ENCODE measurements at regions not wholly inside any gene's neighbourhood (a gene's known extent, or its start where the extent isn't known, plus 50 kb on each side); places are given as distances from the start of the nearest gene placed in this dataset.

DNA sequence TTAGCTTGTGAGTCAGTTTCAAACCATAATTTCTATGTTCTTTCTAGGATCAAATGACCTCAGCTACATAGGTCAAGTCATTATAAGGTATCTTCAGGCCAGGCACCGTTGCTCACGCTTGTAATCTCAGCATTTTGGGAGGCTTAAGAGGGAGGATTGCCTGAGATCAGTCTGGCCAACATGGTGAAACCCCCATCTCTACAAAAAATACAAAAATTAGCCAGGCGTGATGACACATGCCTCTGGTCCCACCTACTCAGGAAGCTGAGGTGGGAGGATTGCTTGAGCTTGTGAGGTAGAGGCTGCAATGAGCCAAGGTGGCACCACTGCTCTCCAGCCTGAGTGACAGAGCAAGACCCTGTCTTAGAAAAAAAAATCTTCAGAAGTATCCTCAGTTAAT is 362.3 kb downstream of the GATA3 start:
- no peaks in the 10 kb centered on the region for H3K27me3 ChIP-seq (replicated peaks in 1 of 2; ENCODE audit: control insufficient read depth in 2 of 2, insufficient read depth in 2 of 2, low read length in 1 of 2)
- FAIRE-seq (no peak), ATAC-seq (peak; percentile 29), DNase-seq (ENCODE audit: low read depth, low spot score) (no peak)
- H3K4me3 ChIP-seq, result no peak overlapping the region
- H3K9ac ChIP-seq (ENCODE audit: control insufficient read depth, insufficient read depth, low read length), result no peak overlapping the region
- TF ChIP-seq POLR2A (IDR thresholded peaks at IDR 0.05; ENCODE audit: low read depth, low read length) (no peak), WRNIP1 (IDR thresholded peaks at IDR 0.05; ENCODE audit: borderline replicate concordance, low read depth, low read length) (no peak), JUNB (IDR thresholded peaks at IDR 0.05) (no peak), RAD51 (IDR thresholded peaks at IDR 0.05) (no peak), ESRRA (IDR thresholded peaks at IDR 0.05; ENCODE audit: low read length) (no peak), SUZ12 (IDR thresholded peaks at IDR 0.05; ENCODE audit: unreplicated experiment) (no peak)
- TF ChIP-seq, protein P1, sequence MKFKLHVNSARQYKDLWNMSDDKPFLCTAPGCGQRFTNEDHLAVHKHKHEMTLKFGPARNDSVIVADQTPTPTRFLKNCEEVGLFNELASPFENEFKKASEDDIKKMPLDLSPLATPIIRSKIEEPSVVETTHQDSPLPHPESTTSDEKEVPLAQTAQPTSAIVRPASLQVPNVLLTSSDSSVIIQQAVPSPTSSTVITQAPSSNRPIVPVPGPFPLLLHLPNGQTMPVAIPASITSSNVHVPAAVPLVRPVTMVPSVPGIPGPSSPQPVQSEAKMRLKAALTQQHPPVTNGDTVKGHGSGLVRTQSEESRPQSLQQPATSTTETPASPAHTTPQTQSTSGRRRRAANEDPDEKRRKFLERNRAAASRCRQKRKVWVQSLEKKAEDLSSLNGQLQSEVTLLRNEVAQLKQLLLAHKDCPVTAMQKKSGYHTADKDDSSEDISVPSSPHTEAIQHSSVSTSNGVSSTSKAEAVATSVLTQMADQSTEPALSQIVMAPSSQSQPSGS (IDR thresholded peaks at IDR 0.05; ENCODE audit: low read length), result no peak
- TF ChIP-seq, protein P2, sequence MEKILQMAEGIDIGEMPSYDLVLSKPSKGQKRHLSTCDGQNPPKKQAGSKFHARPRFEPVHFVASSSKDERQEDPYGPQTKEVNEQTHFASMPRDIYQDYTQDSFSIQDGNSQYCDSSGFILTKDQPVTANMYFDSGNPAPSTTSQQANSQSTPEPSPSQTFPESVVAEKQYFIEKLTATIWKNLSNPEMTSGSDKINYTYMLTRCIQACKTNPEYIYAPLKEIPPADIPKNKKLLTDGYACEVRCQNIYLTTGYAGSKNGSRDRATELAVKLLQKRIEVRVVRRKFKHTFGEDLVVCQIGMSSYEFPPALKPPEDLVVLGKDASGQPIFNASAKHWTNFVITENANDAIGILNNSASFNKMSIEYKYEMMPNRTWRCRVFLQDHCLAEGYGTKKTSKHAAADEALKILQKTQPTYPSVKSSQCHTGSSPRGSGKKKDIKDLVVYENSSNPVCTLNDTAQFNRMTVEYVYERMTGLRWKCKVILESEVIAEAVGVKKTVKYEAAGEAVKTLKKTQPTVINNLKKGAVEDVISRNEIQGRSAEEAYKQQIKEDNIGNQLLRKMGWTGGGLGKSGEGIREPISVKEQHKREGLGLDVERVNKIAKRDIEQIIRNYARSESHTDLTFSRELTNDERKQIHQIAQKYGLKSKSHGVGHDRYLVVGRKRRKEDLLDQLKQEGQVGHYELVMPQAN (conservative IDR thresholded peaks at IDR 0.05), result no peak
- TF ChIP-seq, protein P3, sequence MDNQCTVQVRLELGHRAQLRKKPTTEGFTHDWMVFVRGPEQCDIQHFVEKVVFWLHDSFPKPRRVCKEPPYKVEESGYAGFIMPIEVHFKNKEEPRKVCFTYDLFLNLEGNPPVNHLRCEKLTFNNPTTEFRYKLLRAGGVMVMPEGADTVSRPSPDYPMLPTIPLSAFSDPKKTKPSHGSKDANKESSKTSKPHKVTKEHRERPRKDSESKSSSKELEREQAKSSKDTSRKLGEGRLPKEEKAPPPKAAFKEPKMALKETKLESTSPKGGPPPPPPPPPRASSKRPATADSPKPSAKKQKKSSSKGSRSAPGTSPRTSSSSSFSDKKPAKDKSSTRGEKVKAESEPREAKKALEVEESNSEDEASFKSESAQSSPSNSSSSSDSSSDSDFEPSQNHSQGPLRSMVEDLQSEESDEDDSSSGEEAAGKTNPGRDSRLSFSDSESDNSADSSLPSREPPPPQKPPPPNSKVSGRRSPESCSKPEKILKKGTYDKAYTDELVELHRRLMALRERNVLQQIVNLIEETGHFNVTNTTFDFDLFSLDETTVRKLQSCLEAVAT (IDR thresholded peaks at IDR 0.05), result no peak
- no peaks in the 10 kb centered on the region for H4K20me1 ChIP-seq (ENCODE audit: control insufficient read depth, insufficient read depth)
- ChIA-PET SMC1A (ENCODE audit: uncharacterized antibody, unreplicated experiment) (interaction anchor here (1.5 kb wide), 1 partner anchor 13 kb away, joined by 3 read pairs; no protein-coding TSS in a partner anchor), CTCF (no interaction called here), POLR2A (no interaction called here), RAD21 (ENCODE audit: unreplicated experiment) (no interaction called here)
- no peaks in the 10 kb centered on the region for H3K36me3 ChIP-seq (ENCODE audit: control insufficient read depth in 2 of 2, insufficient read depth in 2 of 2, low read length in 1 of 2)
- H3K4me1 ChIP-seq (ENCODE audit: control insufficient read depth, insufficient read depth, low read length), result no peaks in the 10 kb centered on the region
- no peaks in the 10 kb centered on the region for H3K79me2 ChIP-seq (ENCODE audit: control insufficient read depth, insufficient read depth, low read length)
- in situ Hi-C loops (cut with MboI) (no loop called here), intact Hi-C loops (cut with micrococcal nuclease; ENCODE audit: unreplicated experiment) (no loop called here)
- H3K27ac ChIP-seq (ENCODE audit: control insufficient read depth, insufficient read depth), result no peak overlapping the region
- no peaks in the 10 kb centered on the region for H3K9me3 ChIP-seq (replicated peaks; ENCODE audit: control insufficient read depth, insufficient read depth, low read length)
- no peak overlapping the region for H2AFZ ChIP-seq (ENCODE audit: control insufficient read depth, low read depth, low read length)
- BruUV-seq (replicated peaks), result no TSS peak
- WGBS (ENCODE audit: insufficient coverage, insufficient replicate concordance, low lambda C conversion rate, missing lambda C conversion rate), result 14% methylated on average over 3 of the region's 3 CpGs
- no peak overlapping the region for H3K4me2 ChIP-seq (ENCODE audit: control insufficient read depth, insufficient read depth)
